ENCODE measurements at regions not wholly inside any gene's neighbourhood (a gene's known extent, or its start where the extent isn't known, plus 50 kb on each side); places are given as distances from the start of the nearest gene placed in this dataset.

DNA sequence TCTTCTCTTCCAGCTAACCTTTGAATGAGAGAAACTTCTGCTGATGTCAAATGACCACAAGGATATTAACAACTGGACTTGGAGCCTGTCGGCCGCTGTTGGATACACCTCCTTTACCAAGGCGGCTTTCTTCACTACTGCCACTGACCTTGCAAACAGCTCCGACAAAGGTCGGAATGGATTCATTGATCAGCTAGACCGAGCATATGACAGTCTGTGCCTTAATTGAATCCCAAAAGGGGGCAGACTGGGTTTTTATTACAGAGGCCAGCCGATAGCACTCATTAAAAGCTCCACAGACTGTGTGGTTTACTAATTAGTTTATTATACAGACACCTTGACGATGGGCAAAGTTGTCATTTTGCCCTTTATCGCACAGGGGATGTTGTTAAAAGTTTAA, 394.5 kb downstream of the RERGL start:
- DNase-seq (ENCODE audit: low read depth in 1 of 2, low spot score in 2 of 2), result no peak
- H3K36me3 ChIP-seq, result no peaks in the 10 kb centered on the region
- H3K4me3 ChIP-seq, result no peak overlapping the region
- H3K27me3 ChIP-seq (replicated peaks), result no peaks in the 10 kb centered on the region
- H3K27ac ChIP-seq, result no peak overlapping the region
- no peaks in the 10 kb centered on the region for H3K4me1 ChIP-seq (replicated peaks)
- H3K9me3 ChIP-seq (replicated peaks), result no peaks in the 10 kb centered on the region

DNA sequence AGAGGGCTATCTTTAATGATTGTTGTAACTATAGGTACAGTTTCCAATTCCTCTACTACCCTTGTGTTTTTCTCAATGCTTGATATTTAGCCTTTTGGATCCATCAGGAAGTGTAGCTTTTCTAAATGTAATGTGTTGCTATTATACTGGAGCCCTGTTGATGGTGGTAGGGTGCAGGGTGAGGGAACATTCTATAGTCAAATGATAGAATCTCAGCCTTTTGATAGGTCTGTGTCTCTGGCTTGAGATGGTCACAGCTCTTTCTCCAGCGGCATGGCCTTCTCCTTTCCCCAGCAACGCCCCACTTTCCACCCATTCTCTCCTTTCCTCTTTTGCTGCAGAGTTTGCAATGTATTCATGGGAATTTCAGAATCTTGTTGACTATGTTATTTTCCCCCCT, 398.6 kb downstream of the RERGL start:
- no peaks in the 10 kb centered on the region for H3K4me1 ChIP-seq (replicated peaks)
- no peaks in the 10 kb centered on the region for H3K9me3 ChIP-seq (replicated peaks)
- H3K27ac ChIP-seq, result no peak overlapping the region
- H3K27me3 ChIP-seq (replicated peaks), result no peaks in the 10 kb centered on the region
- DNase-seq (ENCODE audit: low read depth in 1 of 2, low spot score in 2 of 2), result no peak
- no peak overlapping the region for H3K4me3 ChIP-seq
- H3K36me3 ChIP-seq, result no peaks in the 10 kb centered on the region

DNA sequence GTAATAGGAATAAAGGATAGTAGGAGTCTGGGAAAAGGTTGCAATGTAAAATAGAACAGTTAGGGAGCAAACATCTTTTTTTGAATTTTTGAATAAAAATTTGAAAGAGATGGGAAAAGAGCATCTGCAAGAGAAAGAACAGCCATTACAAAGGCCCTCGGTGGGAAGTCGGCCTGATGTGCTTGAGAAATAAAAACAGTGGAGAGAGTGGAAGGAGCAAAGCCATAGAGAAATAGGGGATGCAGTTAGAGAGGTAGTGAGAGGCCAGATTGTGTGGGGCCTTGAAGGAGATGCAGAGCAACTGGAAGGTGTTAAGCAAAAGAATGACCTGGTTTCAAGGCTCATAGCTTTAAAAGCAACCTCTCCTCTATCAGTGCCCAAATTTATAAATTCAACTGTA, 409.8 kb downstream of the RERGL start:
- H3K36me3 ChIP-seq, result no peaks in the 10 kb centered on the region
- no peak for DNase-seq (ENCODE audit: low read depth in 1 of 2, low spot score in 2 of 2)

DNA sequence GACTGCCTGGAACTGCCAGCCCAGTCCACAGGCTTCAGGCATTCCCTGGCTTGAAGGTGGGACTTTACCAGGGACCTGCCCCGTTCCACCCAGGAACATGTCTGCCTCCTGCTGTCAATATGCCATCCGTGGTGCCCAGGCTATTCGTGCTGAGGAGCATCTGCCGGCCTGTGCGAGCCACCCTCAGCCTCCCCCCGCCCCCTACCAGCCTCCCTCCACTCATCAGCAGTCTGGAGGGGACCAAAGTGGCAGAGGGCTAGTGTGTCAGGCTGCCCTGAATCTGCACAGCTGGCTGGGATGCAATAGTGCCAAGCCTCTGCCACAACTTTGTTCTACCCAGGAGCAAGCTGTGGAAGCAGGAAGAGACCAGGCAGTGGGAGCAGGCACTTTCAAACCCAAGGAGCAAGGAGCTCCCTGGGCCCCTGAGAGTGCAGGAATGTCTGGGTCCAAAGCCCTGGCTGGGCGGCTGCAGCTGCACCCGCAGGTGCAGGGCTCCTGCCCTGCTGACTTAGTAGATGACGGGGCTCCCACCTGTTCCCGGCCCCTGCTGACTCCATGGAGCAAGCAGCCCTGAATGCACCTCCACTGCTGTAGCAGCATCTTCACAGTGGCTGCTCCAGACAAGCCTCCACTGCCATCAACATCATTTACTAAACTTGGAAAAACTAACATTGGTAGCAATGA, 423.2 kb downstream of the RERGL start:
- H3K4me3 ChIP-seq, result no peak overlapping the region
- no peak for DNase-seq (ENCODE audit: low read depth in 1 of 2, low spot score in 2 of 2)
- no peaks in the 10 kb centered on the region for H3K27me3 ChIP-seq (replicated peaks)
- H3K27ac ChIP-seq, result no peak overlapping the region
- H3K36me3 ChIP-seq, result no peaks in the 10 kb centered on the region
- H3K9me3 ChIP-seq (replicated peaks), result peaks cover 3% of the 10 kb centered on the region; the same call in 1 of the 2 replicates
- H3K4me1 ChIP-seq (replicated peaks), result no peaks in the 10 kb centered on the region

More for the DNA sequence above, 409.8 kb downstream of the RERGL start:
- Histone ChIP-seq H3K27me3 (replicated peaks) (no peaks in the 10 kb centered on the region), H3K4me1 (replicated peaks) (no peaks in the 10 kb centered on the region), H3K27ac (no peak overlapping the region), H3K4me3 (no peak overlapping the region), H3K9me3 (replicated peaks) (peaks cover 2% of the 10 kb centered on the region; the same call in 1 of the 2 replicates)

GRCh38 chr12:17665839-17666238, 424.2 kb downstream of the RERGL start:
- no peak for DNase-seq (ENCODE audit: low read depth in 1 of 2, low spot score in 2 of 2)
- Histone ChIP-seq H3K4me3 (no peak overlapping the region), H3K27ac (no peak overlapping the region), H3K36me3 (no peaks in the 10 kb centered on the region), H3K9me3 (replicated peaks) (peaks cover 3% of the 10 kb centered on the region; the same call in 1 of the 2 replicates), H3K27me3 (replicated peaks) (no peaks in the 10 kb centered on the region), H3K4me1 (replicated peaks) (no peaks in the 10 kb centered on the region)

DNA sequence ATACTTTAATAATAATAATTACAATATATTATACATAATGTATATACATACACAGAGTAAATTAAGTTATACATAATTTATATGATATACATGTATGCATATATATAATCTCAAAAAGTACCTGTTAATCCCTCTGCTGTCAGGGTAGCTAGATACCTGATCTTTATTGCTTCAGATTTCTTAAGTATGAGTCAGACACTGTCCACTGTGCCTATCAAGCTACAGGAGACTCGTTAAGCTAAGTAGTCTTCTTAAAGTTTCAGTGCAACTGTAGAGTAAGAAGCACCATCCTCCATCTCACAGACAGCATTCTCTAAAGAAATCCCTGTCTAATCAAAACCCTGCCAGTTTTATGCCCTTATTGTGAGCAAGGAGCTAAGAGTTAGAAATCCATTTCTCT, 428.7 kb downstream of the RERGL start:
- H3K9me3 ChIP-seq (replicated peaks), result no peaks in the 10 kb centered on the region; the same call in 1 of the 2 replicates
- H3K36me3 ChIP-seq, result no peaks in the 10 kb centered on the region
- H3K27ac ChIP-seq, result no peak overlapping the region
- H3K4me1 ChIP-seq (replicated peaks), result no peaks in the 10 kb centered on the region
- no peak overlapping the region for H3K4me3 ChIP-seq
- DNase-seq (ENCODE audit: low read depth in 1 of 2, low spot score in 2 of 2), result no peak
- H3K27me3 ChIP-seq (replicated peaks), result no peaks in the 10 kb centered on the region

DNA sequence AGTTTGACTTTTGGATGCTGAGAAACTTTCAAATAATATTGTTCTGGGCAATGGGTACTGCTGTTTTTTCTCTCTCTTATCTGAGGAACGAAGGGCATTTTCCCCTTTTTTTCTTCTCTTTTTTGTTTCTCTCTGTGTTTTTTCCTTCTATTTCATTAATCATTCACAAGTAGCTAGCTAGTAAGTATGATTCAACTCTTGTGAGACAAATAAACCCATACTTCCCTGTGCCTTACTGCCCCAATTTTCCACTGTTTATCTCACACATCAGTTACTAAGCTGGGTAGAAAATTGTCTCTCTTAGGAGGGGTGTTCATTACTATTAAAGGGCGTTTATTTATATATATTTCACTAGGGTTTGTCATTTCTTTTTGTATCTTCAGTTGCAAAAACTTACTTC, 437.6 kb downstream of the RERGL start:
- Histone ChIP-seq H3K36me3 (no peaks in the 10 kb centered on the region), H3K9me3 (replicated peaks) (no peaks in the 10 kb centered on the region; the same call in 1 of the 2 replicates), H3K27me3 (replicated peaks) (no peaks in the 10 kb centered on the region), H3K27ac (no peak overlapping the region), H3K4me1 (replicated peaks) (no peaks in the 10 kb centered on the region), H3K4me3 (no peak overlapping the region)
- DNase-seq (ENCODE audit: low read depth in 1 of 2, low spot score in 2 of 2), result no peak

DNA sequence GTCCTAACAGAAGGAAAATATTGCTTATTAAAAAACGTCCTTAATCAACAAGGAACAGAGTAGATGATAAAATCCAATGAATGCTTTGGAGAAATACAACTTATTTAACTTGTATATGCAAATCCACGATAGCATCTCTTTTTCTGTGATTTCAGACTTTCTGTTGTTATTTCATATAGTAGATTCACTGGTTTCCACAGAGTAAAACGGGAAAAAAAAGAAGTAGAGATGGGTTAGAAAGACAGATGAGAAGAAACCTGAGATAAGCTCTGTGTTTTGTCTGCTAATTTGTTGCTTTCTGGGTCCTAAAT, 447.7 kb downstream of the RERGL start:
- Histone ChIP-seq H3K27ac (no peak overlapping the region), H3K27me3 (replicated peaks) (no peaks in the 10 kb centered on the region), H3K9me3 (replicated peaks) (no peaks in the 10 kb centered on the region), H3K4me1 (replicated peaks) (no peaks in the 10 kb centered on the region), H3K4me3 (no peak overlapping the region), H3K36me3 (no peaks in the 10 kb centered on the region)
- DNase-seq (ENCODE audit: low read depth in 1 of 2, low spot score in 2 of 2), result no peak

- DNase-seq (ENCODE audit: low read depth in 1 of 2, low spot score in 2 of 2), result no peak
- H3K27me3 ChIP-seq (replicated peaks), result no peaks in the 10 kb centered on the region
- no peaks in the 10 kb centered on the region for H3K4me1 ChIP-seq (replicated peaks)
- H3K9me3 ChIP-seq (replicated peaks), result no peaks in the 10 kb centered on the region
- H3K27ac ChIP-seq, result no peak overlapping the region
- H3K36me3 ChIP-seq, result no peaks in the 10 kb centered on the region
- no peak overlapping the region for H3K4me3 ChIP-seq
Observed at GRCh38 chr12:17640615-17641014, 449.4 kb downstream of the RERGL start.

DNA sequence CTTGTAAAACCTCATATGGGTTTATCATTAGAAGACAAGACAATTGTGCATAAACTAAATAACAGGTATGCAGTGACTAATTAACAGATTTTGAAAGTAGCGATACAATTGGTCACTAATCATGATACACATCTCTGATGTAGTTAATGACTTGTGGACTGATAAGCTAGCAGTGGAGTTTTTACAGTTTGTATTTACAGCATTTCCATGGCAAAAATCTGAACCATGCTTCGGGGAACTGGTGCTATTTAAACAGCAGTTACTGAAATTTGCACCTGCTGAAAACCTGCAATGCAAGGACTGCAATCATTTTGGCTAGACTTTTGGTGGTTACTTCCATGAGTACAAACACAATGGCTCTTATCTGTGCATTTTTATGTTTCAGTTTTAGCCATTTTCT, 471.2 kb downstream of the RERGL start:
- Histone ChIP-seq H3K27ac (no peak overlapping the region), H3K9me3 (replicated peaks) (no peaks in the 10 kb centered on the region), H3K4me1 (replicated peaks) (no peaks in the 10 kb centered on the region), H3K4me3 (no peak overlapping the region), H3K27me3 (replicated peaks) (no peaks in the 10 kb centered on the region), H3K36me3 (no peaks in the 10 kb centered on the region)
- no peak for DNase-seq (ENCODE audit: low read depth in 1 of 2, low spot score in 2 of 2)

- Histone ChIP-seq H3K4me1 (replicated peaks) (no peaks in the 10 kb centered on the region), H3K36me3 (no peaks in the 10 kb centered on the region), H3K27ac (no peak overlapping the region), H3K9me3 (replicated peaks) (no peaks in the 10 kb centered on the region), H3K4me3 (no peak overlapping the region), H3K27me3 (replicated peaks) (no peaks in the 10 kb centered on the region)
- no peak for DNase-seq (ENCODE audit: low read depth in 1 of 2, low spot score in 2 of 2)
Observed at GRCh38 chr12:17609701-17610100, 480.3 kb downstream of the RERGL start.

GRCh38 chr12:17609153-17609552, 480.8 kb downstream of the RERGL start:
- DNase-seq (ENCODE audit: low read depth in 1 of 2, low spot score in 2 of 2), result no peak
- H3K4me3 ChIP-seq, result no peak overlapping the region
- H3K4me1 ChIP-seq (replicated peaks), result no peaks in the 10 kb centered on the region
- H3K27me3 ChIP-seq (replicated peaks), result no peaks in the 10 kb centered on the region
- H3K36me3 ChIP-seq, result no peaks in the 10 kb centered on the region
- no peak overlapping the region for H3K27ac ChIP-seq
- H3K9me3 ChIP-seq (replicated peaks), result 0 out of 2 replicates have a peak, but pooled peaks cover under 1% of the 10 kb centered on the region

DNA sequence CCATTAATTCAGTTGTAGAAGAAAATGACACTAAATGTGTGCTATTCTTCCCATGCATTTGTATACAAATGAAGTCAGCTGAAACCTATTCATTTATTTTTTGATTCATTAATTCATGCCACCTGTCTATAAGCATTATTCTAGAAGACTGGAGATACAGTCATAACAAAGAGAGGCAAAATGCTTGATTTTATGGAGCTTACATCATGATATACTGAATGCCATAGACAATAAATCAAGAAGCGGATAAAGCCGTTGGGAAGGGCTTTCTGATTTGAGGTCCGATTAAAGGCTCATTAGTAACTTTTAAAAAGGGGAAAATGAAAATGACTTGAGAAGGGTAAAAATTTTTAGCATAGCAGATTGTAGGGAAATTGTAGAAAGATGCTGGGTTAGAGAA, 494.9 kb downstream of the RERGL start:
- no peak for DNase-seq (ENCODE audit: low read depth in 1 of 2, low spot score in 2 of 2)
- no peak overlapping the region for H3K4me3 ChIP-seq
- no peaks in the 10 kb centered on the region for H3K4me1 ChIP-seq (replicated peaks)
- H3K36me3 ChIP-seq, result no peaks in the 10 kb centered on the region
- no peak overlapping the region for H3K27ac ChIP-seq
- no peaks in the 10 kb centered on the region for H3K9me3 ChIP-seq (replicated peaks)
- no peaks in the 10 kb centered on the region for H3K27me3 ChIP-seq (replicated peaks)

DNA sequence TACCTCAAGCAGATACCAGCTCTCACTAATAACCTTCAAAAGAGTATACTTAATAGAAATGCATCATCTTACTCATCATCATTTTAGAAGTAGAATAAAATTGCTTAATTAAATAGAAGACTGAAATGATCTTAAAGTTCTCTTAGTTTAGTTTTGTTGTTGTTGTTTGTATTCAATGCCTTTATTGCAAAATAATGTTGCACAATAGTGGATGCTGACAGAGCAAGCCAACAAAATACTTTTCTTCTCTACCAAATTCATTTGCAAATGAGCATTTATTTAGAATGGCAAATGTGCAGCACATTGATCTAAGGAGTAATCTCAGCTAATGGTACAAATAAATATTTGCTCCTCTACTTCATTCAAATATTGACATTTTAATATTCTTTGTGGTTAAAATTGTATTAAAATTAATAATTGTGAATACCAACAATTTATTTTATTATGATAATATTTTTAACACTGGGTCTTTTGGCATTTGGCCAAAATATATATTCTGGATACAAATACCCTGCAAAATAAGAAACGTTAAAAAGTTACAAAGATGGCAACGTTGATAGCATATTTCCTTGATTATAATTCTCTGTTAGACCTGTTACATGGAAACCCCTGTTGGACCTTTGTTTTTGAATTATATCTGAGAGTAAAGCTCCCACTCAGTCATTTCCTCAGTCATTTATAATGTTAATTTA, 496.1 kb downstream of the RERGL start:
- H3K4me3 ChIP-seq, result no peak overlapping the region
- H3K27ac ChIP-seq, result no peak overlapping the region
- H3K27me3 ChIP-seq (replicated peaks), result no peaks in the 10 kb centered on the region
- H3K36me3 ChIP-seq, result no peaks in the 10 kb centered on the region
- no peaks in the 10 kb centered on the region for H3K9me3 ChIP-seq (replicated peaks)
- DNase-seq (ENCODE audit: low read depth in 1 of 2, low spot score in 2 of 2), result no peak
- no peaks in the 10 kb centered on the region for H3K4me1 ChIP-seq (replicated peaks)

DNA sequence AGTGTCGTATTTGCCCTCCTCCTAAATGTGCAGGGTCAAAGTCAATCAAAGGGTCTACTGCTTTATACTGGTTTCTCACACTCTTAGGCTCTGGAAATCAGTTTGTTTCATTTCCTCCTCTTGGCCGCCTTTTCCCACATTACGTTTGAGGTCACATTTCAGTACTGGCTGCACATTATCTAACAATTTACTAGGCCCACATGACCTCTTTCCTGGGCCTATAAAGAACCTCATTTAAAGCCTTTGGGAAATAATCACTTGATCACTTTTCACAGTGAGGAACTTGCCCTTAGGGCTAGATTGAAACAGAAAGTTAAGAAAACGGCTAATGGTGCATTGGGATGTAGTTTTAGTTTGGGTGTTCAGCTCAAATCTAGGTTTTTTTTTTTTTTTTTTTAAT, 497.5 kb downstream of the RERGL start:
- DNase-seq (ENCODE audit: low read depth in 1 of 2, low spot score in 2 of 2), result no peak
- no peaks in the 10 kb centered on the region for H3K27me3 ChIP-seq (replicated peaks)

More for the DNA sequence above, 497.5 kb downstream of the RERGL start:
- H3K9me3 ChIP-seq (replicated peaks), result no peaks in the 10 kb centered on the region
- H3K36me3 ChIP-seq, result no peaks in the 10 kb centered on the region
- H3K4me3 ChIP-seq, result no peak overlapping the region
- H3K27ac ChIP-seq, result no peak overlapping the region
- no peaks in the 10 kb centered on the region for H3K4me1 ChIP-seq (replicated peaks)

Measured in SJSA1 (cell line).